ENCODE measurements at regions not wholly inside any gene's neighbourhood (a gene's known extent, or its start where the extent isn't known, plus 50 kb on each side); places are given as distances from the start of the nearest gene placed in this dataset.

- no peak for DNase-seq (ENCODE audit: low spot score)
These were observed 1888.6 kb downstream of the MRPL39 start for GRCh38 chr21:23718446-23719285.

GRCh38 chr21:23712166-23712565 lies 1895.1 kb downstream of the MRPL39 start:
- no peak for DNase-seq (ENCODE audit: low spot score)

GRCh38 chr21:23706431-23706830 lies 1900.8 kb downstream of the MRPL39 start:
- no peak for DNase-seq (ENCODE audit: low spot score)

- no peak for DNase-seq (ENCODE audit: low spot score)
These were observed 1907.9 kb downstream of the MRPL39 start for GRCh38 chr21:23699402-23699801.

GRCh38 chr21:23698619-23699018 lies 1908.7 kb downstream of the MRPL39 start:
- DNase-seq (ENCODE audit: low spot score) = no peak

GRCh38 chr21:23695443-23695842 lies 1911.8 kb downstream of the MRPL39 start:
- DNase-seq (ENCODE audit: low spot score) = no peak

- no peak for DNase-seq (ENCODE audit: low spot score)
These were observed 1912.9 kb downstream of the MRPL39 start for GRCh38 chr21:23694390-23694789.

- DNase-seq (ENCODE audit: low spot score) = no peak
These were observed 1917.0 kb downstream of the MRPL39 start for GRCh38 chr21:23690316-23690715.

- no peak for DNase-seq (ENCODE audit: low spot score)
These were observed 1920.4 kb downstream of the MRPL39 start for GRCh38 chr21:23686737-23687523.

- no peak for DNase-seq (ENCODE audit: low spot score)
These were observed 1922.8 kb downstream of the MRPL39 start for GRCh38 chr21:23684431-23684830.

GRCh38 chr21:23664193-23664694 lies 1943.0 kb downstream of the MRPL39 start:
- no peak for DNase-seq (ENCODE audit: low spot score)

GRCh38 chr21:23660560-23660959 lies 1946.7 kb downstream of the MRPL39 start:
- DNase-seq (ENCODE audit: low spot score) = no peak

- no peak for DNase-seq (ENCODE audit: low spot score)
These were observed 1962.5 kb downstream of the MRPL39 start for GRCh38 chr21:23644768-23645167.

- no peak for DNase-seq (ENCODE audit: low spot score)
These were observed 1967.6 kb downstream of the MRPL39 start for GRCh38 chr21:23639721-23640120.

- no peak for DNase-seq (ENCODE audit: low spot score)
These were observed 1969.1 kb downstream of the MRPL39 start for GRCh38 chr21:23638131-23638695.

GRCh38 chr21:23633447-23633940 lies 1973.8 kb downstream of the MRPL39 start:
- no peak for DNase-seq (ENCODE audit: low spot score)

GRCh38 chr21:23624281-23624680 lies 1983.0 kb downstream of the MRPL39 start:
- DNase-seq (ENCODE audit: low spot score) = no peak

- no peak for DNase-seq (ENCODE audit: low spot score)
These were observed 1994.3 kb downstream of the MRPL39 start for GRCh38 chr21:23613014-23613413.

GRCh38 chr21:23612210-23612609 lies 1995.1 kb downstream of the MRPL39 start:
- DNase-seq (ENCODE audit: low spot score) = no peak

- no peak for DNase-seq (ENCODE audit: low spot score)
These were observed 1999.4 kb downstream of the MRPL39 start for GRCh38 chr21:23607782-23608431.

- DNase-seq (ENCODE audit: low spot score) = no peak
These were observed 2005.7 kb downstream of the MRPL39 start for GRCh38 chr21:23601549-23601948.

GRCh38 chr21:23593582-23593981 lies 2013.7 kb downstream of the MRPL39 start:
- DNase-seq (ENCODE audit: low spot score) = no peak
